ENCODE measurements at regions not wholly inside any gene's neighbourhood (a gene's known extent, or its start where the extent isn't known, plus 50 kb on each side); places are given as distances from the start of the nearest gene placed in this dataset.

GRCh38 chr5:146959360-146959759 is 80.8 kb upstream of the PPP2R2B start:
- Histone ChIP-seq H3K27me3 (no peaks in the 10 kb centered on the region), H3K4me3 (no peak overlapping the region), H3K9me3 (no peaks in the 10 kb centered on the region), H3K36me3 (no peaks in the 10 kb centered on the region), H3K27ac (no peak overlapping the region), H3K4me1 (no peaks in the 10 kb centered on the region)
- intact Hi-C loops (cut with DNase I; ENCODE audit: low total_unique reads) = no loop called here
- no peak for TF ChIP-seq CTCF (IDR thresholded peaks at IDR 0.05)
- no peak for TF ChIP-seq EP300 (IDR thresholded peaks at IDR 0.05; ENCODE audit: low read depth)
- no peak for TF ChIP-seq POLR2AphosphoS5 (IDR thresholded peaks at IDR 0.05)
- TF ChIP-seq POLR2A (IDR thresholded peaks at IDR 0.05) = no peak
- in situ Hi-C loops (cut with MboI; ENCODE audit: low pct_ligation_motif_present in 1 of 4, low pct_unique_long_range_greater_than_20kb in 1 of 4, low sequenced_read_pairs in 3 of 4) = loop anchor here in 2 of 4 donors (25.0 kb wide), 1 partner anchor 297 kb away; no protein-coding TSS in a partner anchor
- DNase-seq = no peak

DNA sequence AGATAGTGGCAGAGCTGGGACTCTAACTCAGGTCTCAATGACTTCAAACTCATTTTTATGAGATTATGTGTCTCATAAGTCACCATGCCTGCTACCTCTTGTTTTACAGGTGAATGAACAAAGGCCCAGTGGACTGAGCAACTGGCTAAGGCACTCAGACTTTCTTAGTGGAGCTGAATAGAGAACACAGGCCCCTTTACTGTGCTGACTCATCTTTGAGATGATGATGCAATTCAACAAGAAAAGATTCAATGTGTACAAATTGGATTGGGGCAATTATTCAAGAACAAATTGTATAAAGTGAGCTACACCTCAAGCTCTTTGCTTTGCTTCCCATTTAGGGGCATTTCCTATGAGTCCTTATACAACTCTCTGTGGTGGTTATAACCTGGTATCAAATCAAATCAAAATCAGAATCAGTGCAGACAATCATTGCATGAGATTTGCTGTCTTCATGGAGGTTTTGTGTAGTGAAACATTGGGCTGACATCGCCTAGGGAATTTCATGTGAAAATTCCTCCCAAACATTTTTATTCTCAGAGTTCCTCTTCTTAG is 84.3 kb upstream of the PPP2R2B start:
- Histone ChIP-seq H3K27me3 (no peaks in the 10 kb centered on the region), H3K36me3 (no peaks in the 10 kb centered on the region), H3K4me1 (peaks cover 0 to 3% (median 0%) of the 10 kb centered on the region in 4 donors), H3K9me3 (no peaks in the 10 kb centered on the region), H3K27ac (no peak overlapping the region), H3K4me3 (no peak overlapping the region)
- WGBS, 2 donors (ENCODE audit: low coverage in 1 of 2) = 85 to 100% methylated on average over 1 of the region's 1 CpG
- TF ChIP-seq CTCF (IDR thresholded peaks at IDR 0.05) (no peak), EP300 (IDR thresholded peaks at IDR 0.05; ENCODE audit: low read depth) (no peak), POLR2AphosphoS5 (IDR thresholded peaks at IDR 0.05) (no peak), POLR2A (IDR thresholded peaks at IDR 0.05) (no peak)
- in situ Hi-C loops (cut with MboI; ENCODE audit: low pct_ligation_motif_present in 1 of 4, low pct_unique_long_range_greater_than_20kb in 1 of 4, low sequenced_read_pairs in 3 of 4) = loop anchor here (10.0 to 25.0 kb wide), 3 partner anchors 298 to 418 kb away; no protein-coding TSS in a partner anchor
- intact Hi-C loops (cut with DNase I; ENCODE audit: low total_unique reads) = no loop called here
- DNase-seq = no peak

- Histone ChIP-seq H3K4me1 (peaks cover 0 to 3% (median 0%) of the 10 kb centered on the region in 4 donors), H3K4me3 (no peak overlapping the region), H3K9me3 (no peaks in the 10 kb centered on the region), H3K36me3 (no peaks in the 10 kb centered on the region), H3K27ac (no peak overlapping the region), H3K27me3 (no peaks in the 10 kb centered on the region)
- intact Hi-C loops (cut with DNase I; ENCODE audit: low total_unique reads) = loop anchor here (5.0 kb wide), 1 partner anchor 429 kb away; no protein-coding TSS in a partner anchor
- 36 to 46% methylated on average over 14 to 15 of the region's 15 CpGs for WGBS, 2 donors (ENCODE audit: low coverage in 1 of 2)
- no peak for TF ChIP-seq POLR2AphosphoS5 (IDR thresholded peaks at IDR 0.05)
- TF ChIP-seq POLR2A (IDR thresholded peaks at IDR 0.05) = no peak
- TF ChIP-seq CTCF (IDR thresholded peaks at IDR 0.05) = peak; percentile 81 to 93 (median 88)
- no peak for TF ChIP-seq EP300 (IDR thresholded peaks at IDR 0.05; ENCODE audit: low read depth)
- DNase-seq = peak; percentile 38
- in situ Hi-C loops (cut with MboI; ENCODE audit: low pct_ligation_motif_present in 1 of 4, low pct_unique_long_range_greater_than_20kb in 1 of 4, low sequenced_read_pairs in 3 of 4) = loop anchor here (5.0 to 25.0 kb wide), 4 partner anchors 301 to 424 kb away; no protein-coding TSS in a partner anchor
Measured at GRCh38 chr5:146965761-146966659, 87.5 kb upstream of the PPP2R2B start.

GRCh38 chr5:146967646-146968045 is 89.1 kb upstream of the PPP2R2B start:
- Histone ChIP-seq H3K4me1 (peaks cover 0 to 3% (median 0%) of the 10 kb centered on the region in 4 donors), H3K9me3 (no peaks in the 10 kb centered on the region), H3K4me3 (no peak overlapping the region), H3K27me3 (no peaks in the 10 kb centered on the region), H3K27ac (no peak overlapping the region), H3K36me3 (no peaks in the 10 kb centered on the region)
- DNase-seq = no peak
- 68 to 88% methylated on average over 1 to 5 of the region's 5 CpGs for WGBS, 2 donors (ENCODE audit: low coverage in 1 of 2)
- intact Hi-C loops (cut with DNase I; ENCODE audit: low total_unique reads) (loop anchor here (5.0 kb wide), 1 partner anchor 430 kb away; no protein-coding TSS in a partner anchor), in situ Hi-C loops (cut with MboI; ENCODE audit: low pct_ligation_motif_present in 1 of 4, low pct_unique_long_range_greater_than_20kb in 1 of 4, low sequenced_read_pairs in 3 of 4) (loop anchor here (5.0 to 25.0 kb wide), 4 partner anchors 303 to 425 kb away; no protein-coding TSS in a partner anchor)
- TF ChIP-seq POLR2AphosphoS5 (IDR thresholded peaks at IDR 0.05) (no peak), POLR2A (IDR thresholded peaks at IDR 0.05) (no peak), EP300 (IDR thresholded peaks at IDR 0.05; ENCODE audit: low read depth) (no peak), CTCF (IDR thresholded peaks at IDR 0.05) (no peak)
